A549 (cell line): ENCODE measurements at regions not wholly inside any gene's neighbourhood (a gene's known extent, or its start where the extent isn't known, plus 50 kb on each side); places are given as distances from the start of the nearest gene placed in this dataset.

Experiments
- KDM1A ChIP-seq: fragments of 200-600 bp; sonication (generic); IDR thresholded peaks from 2 replicates; pipeline ENCODE4 v1.6.1; 2016; ENCODE audit warnings: low read depth, mild to moderate bottlenecking
- MAFK ChIP-seq: fragments of 450-650 bp; IDR thresholded peaks from 2 replicates; pipeline ENCODE4 v1.6.1; 2014; ENCODE audit not compliant: partially characterized antibody
- MAX ChIP-seq: IDR thresholded peaks from 2 replicates; pipeline ENCODE4 v1.6.1; 2012
- POLR2A ChIP-seq: IDR thresholded peaks from 2 replicates; pipeline ENCODE4 v1.6.1; 2012; ENCODE audit warnings: mild to moderate bottlenecking, low read length
- RAD21 ChIP-seq, 2 experiments: fragments of >200 bp in 1 of 2; sonication (Bioruptor Twin) in 1 of 2; formaldehyde crosslinking in 1 of 2; IDR thresholded peaks in 1 of 2; conservative IDR thresholded peaks in 1 of 2; 2 replicates in 1 of 2; 3 replicates in 1 of 2; pipeline ENCODE4 v1.6.1; 2012 to 2018; ENCODE audit warnings: inconsistent platforms in 1 of 2
- RNF2 ChIP-seq: fragments of 200-600 bp; sonication (generic); IDR thresholded peaks from 2 replicates; pipeline ENCODE4 v1.6.1; 2016; ENCODE audit warnings: low read depth, mild to moderate bottlenecking, antibody characterized with exemption, moderate library complexity, borderline replicate concordance
- TF ChIP-seq, protein P1 (sequence below): fragments of >200 bp; sonication (Bioruptor Twin); formaldehyde crosslinking; IDR thresholded peaks from 3 replicates; pipeline ENCODE4 v1.5.1; 2016

- TF ChIP-seq, protein P1, sequence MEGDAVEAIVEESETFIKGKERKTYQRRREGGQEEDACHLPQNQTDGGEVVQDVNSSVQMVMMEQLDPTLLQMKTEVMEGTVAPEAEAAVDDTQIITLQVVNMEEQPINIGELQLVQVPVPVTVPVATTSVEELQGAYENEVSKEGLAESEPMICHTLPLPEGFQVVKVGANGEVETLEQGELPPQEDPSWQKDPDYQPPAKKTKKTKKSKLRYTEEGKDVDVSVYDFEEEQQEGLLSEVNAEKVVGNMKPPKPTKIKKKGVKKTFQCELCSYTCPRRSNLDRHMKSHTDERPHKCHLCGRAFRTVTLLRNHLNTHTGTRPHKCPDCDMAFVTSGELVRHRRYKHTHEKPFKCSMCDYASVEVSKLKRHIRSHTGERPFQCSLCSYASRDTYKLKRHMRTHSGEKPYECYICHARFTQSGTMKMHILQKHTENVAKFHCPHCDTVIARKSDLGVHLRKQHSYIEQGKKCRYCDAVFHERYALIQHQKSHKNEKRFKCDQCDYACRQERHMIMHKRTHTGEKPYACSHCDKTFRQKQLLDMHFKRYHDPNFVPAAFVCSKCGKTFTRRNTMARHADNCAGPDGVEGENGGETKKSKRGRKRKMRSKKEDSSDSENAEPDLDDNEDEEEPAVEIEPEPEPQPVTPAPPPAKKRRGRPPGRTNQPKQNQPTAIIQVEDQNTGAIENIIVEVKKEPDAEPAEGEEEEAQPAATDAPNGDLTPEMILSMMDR = no peak
- TF ChIP-seq RAD21 (conservative IDR thresholded peaks at IDR 0.05 in 1 of 2, IDR thresholded peaks at IDR 0.05 in 1 of 2) = no peak
- TF ChIP-seq MAX = no peak
- no peak for TF ChIP-seq POLR2A
- TF ChIP-seq KDM1A = no peak
- no peak for TF ChIP-seq RNF2
- TF ChIP-seq MAFK = no peak
Measured at GRCh38 chr10:128686630-128687278, 560.5 kb upstream of the MKI67 start.
